ENCODE measurements at regions not wholly inside any gene's neighbourhood (a gene's known extent, or its start where the extent isn't known, plus 50 kb on each side); places are given as distances from the start of the nearest gene placed in this dataset.

DNA sequence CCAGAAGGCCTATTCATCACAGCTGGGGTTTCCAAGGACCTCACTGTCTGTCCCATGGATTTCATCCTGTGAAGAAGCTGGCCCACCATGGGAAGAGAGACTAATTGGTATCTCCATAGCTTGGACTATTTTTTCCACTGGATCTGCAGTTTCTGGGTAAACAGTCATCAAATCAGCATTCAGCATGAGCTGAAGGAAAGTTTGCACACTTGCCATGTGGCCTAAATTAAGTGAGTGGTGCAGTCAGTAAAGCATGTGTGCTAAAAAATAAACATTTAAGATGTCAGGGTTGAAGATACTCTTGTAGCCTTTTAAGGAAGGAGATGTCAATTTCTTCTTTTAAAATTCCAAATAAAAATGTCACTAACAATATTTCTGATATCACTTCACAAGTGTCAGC is 381.1 kb upstream of the ZMIZ1 start:
- no peak for TF ChIP-seq EP300 (IDR thresholded peaks at IDR 0.05)
- TF ChIP-seq, protein P1, sequence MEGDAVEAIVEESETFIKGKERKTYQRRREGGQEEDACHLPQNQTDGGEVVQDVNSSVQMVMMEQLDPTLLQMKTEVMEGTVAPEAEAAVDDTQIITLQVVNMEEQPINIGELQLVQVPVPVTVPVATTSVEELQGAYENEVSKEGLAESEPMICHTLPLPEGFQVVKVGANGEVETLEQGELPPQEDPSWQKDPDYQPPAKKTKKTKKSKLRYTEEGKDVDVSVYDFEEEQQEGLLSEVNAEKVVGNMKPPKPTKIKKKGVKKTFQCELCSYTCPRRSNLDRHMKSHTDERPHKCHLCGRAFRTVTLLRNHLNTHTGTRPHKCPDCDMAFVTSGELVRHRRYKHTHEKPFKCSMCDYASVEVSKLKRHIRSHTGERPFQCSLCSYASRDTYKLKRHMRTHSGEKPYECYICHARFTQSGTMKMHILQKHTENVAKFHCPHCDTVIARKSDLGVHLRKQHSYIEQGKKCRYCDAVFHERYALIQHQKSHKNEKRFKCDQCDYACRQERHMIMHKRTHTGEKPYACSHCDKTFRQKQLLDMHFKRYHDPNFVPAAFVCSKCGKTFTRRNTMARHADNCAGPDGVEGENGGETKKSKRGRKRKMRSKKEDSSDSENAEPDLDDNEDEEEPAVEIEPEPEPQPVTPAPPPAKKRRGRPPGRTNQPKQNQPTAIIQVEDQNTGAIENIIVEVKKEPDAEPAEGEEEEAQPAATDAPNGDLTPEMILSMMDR (IDR thresholded peaks at IDR 0.05), result no peak

Measured in suprapubic skin (tissue), 3 donors.